Lower leg skin (tissue), 3 donors: ENCODE measurements at regions not wholly inside any gene's neighbourhood (a gene's known extent, or its start where the extent isn't known, plus 50 kb on each side); places are given as distances from the start of the nearest gene placed in this dataset.

Experiments used
- POLR2A ChIP-seq, 2 donors: fragments of 450-650 bp; IDR thresholded peaks; one replicate each; pipeline ENCODE4 v1.6.1; 2016 to 2017; ENCODE audit warnings: antibody characterized with exemption in 2 of 2, mild to moderate bottlenecking in 1 of 2, moderate library complexity in 1 of 2
- TF ChIP-seq, protein P1 (sequence below), 3 donors: fragments of 450-650 bp; IDR thresholded peaks; one replicate each; pipeline ENCODE4 v1.5.1; 2016; ENCODE audit warnings: antibody characterized with exemption in 3 of 3, mild to moderate bottlenecking in 3 of 3, moderate library complexity in 2 of 3

DNA sequence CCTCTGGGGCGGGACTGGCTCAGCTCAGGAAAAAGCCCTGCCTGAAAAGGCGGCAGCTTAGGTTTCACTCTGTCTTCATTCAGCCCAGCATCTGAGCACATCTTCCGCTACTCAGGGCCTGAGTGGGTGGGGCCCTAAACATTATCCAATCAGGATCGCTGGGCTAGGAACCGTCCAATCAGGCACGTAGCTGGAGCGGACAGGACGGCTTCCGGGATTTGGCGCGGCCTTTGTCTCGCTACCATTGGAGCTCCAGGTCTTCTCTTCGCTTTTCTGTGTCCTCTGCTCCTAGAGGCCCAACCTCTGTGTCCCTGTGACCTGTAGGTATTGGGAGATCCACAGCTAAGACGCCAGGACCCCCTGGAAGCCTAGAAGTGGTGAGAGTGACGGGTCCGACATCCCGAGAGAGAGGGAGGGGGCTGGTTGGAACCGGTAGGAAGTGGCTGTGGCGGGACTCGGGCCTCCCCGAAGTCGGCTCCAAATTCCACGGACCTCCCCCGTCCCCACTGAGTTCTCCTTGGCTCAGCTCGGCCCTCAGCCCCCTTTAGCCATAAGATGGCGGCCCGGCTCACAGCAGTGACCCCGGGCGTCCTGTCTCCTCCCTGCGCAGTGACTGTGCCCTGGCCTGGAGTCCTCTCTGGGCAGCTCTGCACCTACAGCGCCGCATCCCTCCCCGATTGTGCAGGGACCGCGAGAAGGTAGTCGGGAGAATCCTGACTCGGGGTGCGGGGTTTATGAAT lies 99.1 kb downstream of the ZNF680 start:
- TF ChIP-seq, protein P1, sequence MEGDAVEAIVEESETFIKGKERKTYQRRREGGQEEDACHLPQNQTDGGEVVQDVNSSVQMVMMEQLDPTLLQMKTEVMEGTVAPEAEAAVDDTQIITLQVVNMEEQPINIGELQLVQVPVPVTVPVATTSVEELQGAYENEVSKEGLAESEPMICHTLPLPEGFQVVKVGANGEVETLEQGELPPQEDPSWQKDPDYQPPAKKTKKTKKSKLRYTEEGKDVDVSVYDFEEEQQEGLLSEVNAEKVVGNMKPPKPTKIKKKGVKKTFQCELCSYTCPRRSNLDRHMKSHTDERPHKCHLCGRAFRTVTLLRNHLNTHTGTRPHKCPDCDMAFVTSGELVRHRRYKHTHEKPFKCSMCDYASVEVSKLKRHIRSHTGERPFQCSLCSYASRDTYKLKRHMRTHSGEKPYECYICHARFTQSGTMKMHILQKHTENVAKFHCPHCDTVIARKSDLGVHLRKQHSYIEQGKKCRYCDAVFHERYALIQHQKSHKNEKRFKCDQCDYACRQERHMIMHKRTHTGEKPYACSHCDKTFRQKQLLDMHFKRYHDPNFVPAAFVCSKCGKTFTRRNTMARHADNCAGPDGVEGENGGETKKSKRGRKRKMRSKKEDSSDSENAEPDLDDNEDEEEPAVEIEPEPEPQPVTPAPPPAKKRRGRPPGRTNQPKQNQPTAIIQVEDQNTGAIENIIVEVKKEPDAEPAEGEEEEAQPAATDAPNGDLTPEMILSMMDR (IDR thresholded peaks at IDR 0.05), result no peak
- TF ChIP-seq POLR2A (IDR thresholded peaks at IDR 0.05), result no peak
